GM12878 (cell line): ENCODE measurements at regions not wholly inside any gene's neighbourhood (a gene's known extent, or its start where the extent isn't known, plus 50 kb on each side); places are given as distances from the start of the nearest gene placed in this dataset.

Experiments
- ATAC-seq: fragments of 200-7000 bp; cut with Tn5 transposase; 3 replicates; pipeline ENCODE4 v1.9.1; 2020; ENCODE audit warnings: mild to moderate bottlenecking, moderate library complexity
- BruUV-seq: library from RNA; stranded (reverse); fragments of 400-500 nt; replicated peaks from 2 replicates; lab custom pipeline; 2021; lab: Mats Ljungman, UMichigan
- CTCF ChIA-PET: fragments of 300-600 bp; sonication (Branson Sonifier 250); formaldehyde crosslinking; extraction: SDS; loops from one replicate; lab custom pipeline; 2021; ENCODE audit warnings: inconsistent platforms; lab: Yijun Ruan, JAX
- POLR2A ChIA-PET: fragments of 350-600 bp; formaldehyde crosslinking; extraction: SDS; loops from one replicate; lab custom pipeline; 2021; ENCODE audit warnings: inconsistent platforms; lab: Charles Lee
- RAD21 ChIA-PET: fragments of 300-600 bp; sonication (Branson Sonifier 250); formaldehyde crosslinking; loops from one replicate; lab custom pipeline; 2023; ENCODE audit warnings: antibody characterized with exemption; ENCODE audit not compliant: unreplicated experiment; lab: Charles Lee
- SMC1A ChIA-PET: fragments of 300-600 bp; sonication (Branson Sonifier 250); formaldehyde crosslinking; loops from one replicate; lab custom pipeline; 2023; ENCODE audit not compliant: unreplicated experiment, uncharacterized antibody; lab: Charles Lee
- DNase-seq: peaks from one replicate; pipeline ENCODE4 v3.0.0-alpha.2; 2011; ENCODE audit warnings: low read depth, low spot score
- FAIRE-seq: peaks from 3 replicates; lab custom pipeline; 2011; peaks lifted over from hg19 to GRCh38; lab: Jason Lieb, UNC
- H2AFZ ChIP-seq: 2 replicates; pipeline ENCODE4 v1.6.0; 2011; ENCODE audit warnings: low read depth, low read length, control low read depth; ENCODE audit not compliant: control insufficient read depth
- H3K27ac ChIP-seq: 2 replicates; pipeline ENCODE4 v1.5.1; 2011; ENCODE audit warnings: control low read depth; ENCODE audit not compliant: control insufficient read depth, insufficient read depth
- H3K27me3 ChIP-seq, 2 experiments: replicated peaks in 1 of 2; 2 replicates each; pipeline versions ENCODE4 v1.6.0 to v1.6.1; 2011; ENCODE audit warnings: low read length in 1 of 2; ENCODE audit not compliant: control insufficient read depth in 2 of 2, insufficient read depth in 2 of 2
- H3K36me3 ChIP-seq, 2 experiments: 2 replicates each; pipeline ENCODE4 v1.5.1; 2011; ENCODE audit warnings: low read length in 1 of 2; ENCODE audit not compliant: control insufficient read depth in 2 of 2, insufficient read depth in 2 of 2
- H3K4me1 ChIP-seq: 2 replicates; pipeline ENCODE4 v1.6.1; 2011; ENCODE audit warnings: mild to moderate bottlenecking, low read length, moderate library complexity, mixed read lengths; ENCODE audit not compliant: control insufficient read depth, insufficient read depth
- H3K4me2 ChIP-seq: 2 replicates; pipeline ENCODE4 v1.6.0; 2011; ENCODE audit warnings: control low read depth; ENCODE audit not compliant: control insufficient read depth, insufficient read depth
- H3K4me3 ChIP-seq: fragments of 200-600 bp; sonication (generic); 2 replicates; pipeline ENCODE4 v1.5.1; 2016
- H3K79me2 ChIP-seq: 2 replicates; pipeline ENCODE4 v1.6.0; 2011; ENCODE audit warnings: low read length; ENCODE audit not compliant: control insufficient read depth, insufficient read depth
- H3K9ac ChIP-seq: 2 replicates; pipeline ENCODE4 v1.8.0; 2011; ENCODE audit warnings: low read length, control low read depth, mixed read lengths; ENCODE audit not compliant: control insufficient read depth, insufficient read depth
- H3K9me3 ChIP-seq: replicated peaks from 3 replicates; pipeline ENCODE4 v1.5.1; 2011; ENCODE audit warnings: mild to moderate bottlenecking, low read length; ENCODE audit not compliant: control insufficient read depth, insufficient read depth
- H4K20me1 ChIP-seq: 2 replicates; pipeline ENCODE4 v1.6.0; 2011; ENCODE audit not compliant: control insufficient read depth, insufficient read depth
- JUND ChIP-seq: IDR thresholded peaks from 2 replicates; pipeline ENCODE4 v1.6.1; 2012; ENCODE audit warnings: low read depth, mild to moderate bottlenecking, low read length, improper control_type of control experiment, moderate library complexity
- MYC ChIP-seq: IDR thresholded peaks from 2 replicates; pipeline ENCODE4 v1.6.1; 2011; ENCODE audit warnings: mild to moderate bottlenecking, low read length, moderate library complexity, inconsistent platforms; ENCODE audit not compliant: insufficient read depth, insufficient replicate concordance, insufficient read length, severe bottlenecking
- SMAD5 ChIP-seq: IDR thresholded peaks from 2 replicates; pipeline ENCODE4 v1.6.1; 2016; ENCODE audit warnings: antibody characterized with exemption, low read depth
- WGBS: methylation state at CpG from one replicate; pipeline ENCODE4 v1.1.6; 2016; ENCODE audit warnings: low lambda C conversion rate; ENCODE audit not compliant: insufficient replicate concordance, insufficient coverage; ENCODE audit errors: missing lambda C conversion rate; 5-methylcytosine and 5-hydroxymethylcytosine counted together
- in situ Hi-C: fragments of 300-500 bp; cut with MboI; formaldehyde crosslinking; loops from 9 replicates; pipeline ENCODE4 v1.14.3; 2018; ENCODE audit warnings: mixed read lengths
- intact Hi-C: fragments of 100-400 bp; cut with micrococcal nuclease; formaldehyde crosslinking; loops from one replicate; pipeline ENCODE4 v1.14.2; 2022; ENCODE audit not compliant: unreplicated experiment
- TF ChIP-seq, protein P1 (sequence below): fragments of 450-650 bp; IDR thresholded peaks from 2 replicates; pipeline ENCODE4 v1.6.1; 2017; ENCODE audit warnings: low read depth, mild to moderate bottlenecking, moderate library complexity
- TF ChIP-seq, protein P2 (sequence below): IDR thresholded peaks from 2 replicates; pipeline ENCODE4 v1.6.1; 2012; ENCODE audit warnings: low read depth, low read length, improper control_type of control experiment
- TF ChIP-seq, protein P3 (sequence below): fragments of 450-650 bp; IDR thresholded peaks from 2 replicates; pipeline ENCODE4 v1.6.1; 2017; ENCODE audit warnings: mild to moderate bottlenecking, moderate library complexity

DNA sequence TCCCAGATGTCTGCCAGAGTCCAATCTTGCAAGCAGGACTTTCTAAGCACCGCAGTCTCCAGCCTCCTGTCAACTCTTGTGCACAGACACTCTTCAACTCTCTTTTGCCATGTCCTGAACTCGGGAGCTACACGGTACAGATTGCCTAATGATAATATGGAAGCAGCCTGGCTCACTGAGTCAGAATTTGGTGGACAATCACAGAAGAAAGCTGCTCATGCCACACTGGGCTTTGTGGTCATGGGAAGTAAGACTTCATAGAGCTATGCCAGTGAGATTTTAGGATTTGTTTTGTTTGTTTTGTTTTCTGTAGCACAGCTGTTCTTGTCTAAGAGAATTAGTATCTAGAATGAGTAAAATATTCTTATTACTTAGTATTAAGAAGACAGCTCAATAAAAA, 144.1 kb upstream of the PRSS58 start:
- Histone ChIP-seq H3K79me2 (no peaks in the 10 kb centered on the region), H3K4me3 (no peak overlapping the region), H3K9me3 (no peaks in the 10 kb centered on the region), H3K4me2 (no peak overlapping the region), H3K4me1 (no peaks in the 10 kb centered on the region), H2AFZ (no peak overlapping the region), H4K20me1 (no peaks in the 10 kb centered on the region), H3K27ac (no peak overlapping the region), H3K9ac (no peak overlapping the region), H3K36me3 (no peaks in the 10 kb centered on the region), H3K27me3 (peaks cover 0 to 3% of the 10 kb centered on the region in 2 experiments; a peak in 2 of 4 replicates)
- ChIA-PET RAD21 (no interaction called here), CTCF (no interaction called here), POLR2A (no interaction called here), SMC1A (no interaction called here)
- intact Hi-C loops, result no loop called here
- DNase-seq, result no peak
- TF ChIP-seq, protein P1, sequence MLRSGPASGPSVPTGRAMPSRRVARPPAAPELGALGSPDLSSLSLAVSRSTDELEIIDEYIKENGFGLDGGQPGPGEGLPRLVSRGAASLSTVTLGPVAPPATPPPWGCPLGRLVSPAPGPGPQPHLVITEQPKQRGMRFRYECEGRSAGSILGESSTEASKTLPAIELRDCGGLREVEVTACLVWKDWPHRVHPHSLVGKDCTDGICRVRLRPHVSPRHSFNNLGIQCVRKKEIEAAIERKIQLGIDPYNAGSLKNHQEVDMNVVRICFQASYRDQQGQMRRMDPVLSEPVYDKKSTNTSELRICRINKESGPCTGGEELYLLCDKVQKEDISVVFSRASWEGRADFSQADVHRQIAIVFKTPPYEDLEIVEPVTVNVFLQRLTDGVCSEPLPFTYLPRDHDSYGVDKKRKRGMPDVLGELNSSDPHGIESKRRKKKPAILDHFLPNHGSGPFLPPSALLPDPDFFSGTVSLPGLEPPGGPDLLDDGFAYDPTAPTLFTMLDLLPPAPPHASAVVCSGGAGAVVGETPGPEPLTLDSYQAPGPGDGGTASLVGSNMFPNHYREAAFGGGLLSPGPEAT, result no peak
- TF ChIP-seq SMAD5 (no peak), JUND (no peak), MYC (no peak)
- TF ChIP-seq, protein P2, sequence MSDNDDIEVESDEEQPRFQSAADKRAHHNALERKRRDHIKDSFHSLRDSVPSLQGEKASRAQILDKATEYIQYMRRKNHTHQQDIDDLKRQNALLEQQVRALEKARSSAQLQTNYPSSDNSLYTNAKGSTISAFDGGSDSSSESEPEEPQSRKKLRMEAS, result no peak
- TF ChIP-seq, protein P3, sequence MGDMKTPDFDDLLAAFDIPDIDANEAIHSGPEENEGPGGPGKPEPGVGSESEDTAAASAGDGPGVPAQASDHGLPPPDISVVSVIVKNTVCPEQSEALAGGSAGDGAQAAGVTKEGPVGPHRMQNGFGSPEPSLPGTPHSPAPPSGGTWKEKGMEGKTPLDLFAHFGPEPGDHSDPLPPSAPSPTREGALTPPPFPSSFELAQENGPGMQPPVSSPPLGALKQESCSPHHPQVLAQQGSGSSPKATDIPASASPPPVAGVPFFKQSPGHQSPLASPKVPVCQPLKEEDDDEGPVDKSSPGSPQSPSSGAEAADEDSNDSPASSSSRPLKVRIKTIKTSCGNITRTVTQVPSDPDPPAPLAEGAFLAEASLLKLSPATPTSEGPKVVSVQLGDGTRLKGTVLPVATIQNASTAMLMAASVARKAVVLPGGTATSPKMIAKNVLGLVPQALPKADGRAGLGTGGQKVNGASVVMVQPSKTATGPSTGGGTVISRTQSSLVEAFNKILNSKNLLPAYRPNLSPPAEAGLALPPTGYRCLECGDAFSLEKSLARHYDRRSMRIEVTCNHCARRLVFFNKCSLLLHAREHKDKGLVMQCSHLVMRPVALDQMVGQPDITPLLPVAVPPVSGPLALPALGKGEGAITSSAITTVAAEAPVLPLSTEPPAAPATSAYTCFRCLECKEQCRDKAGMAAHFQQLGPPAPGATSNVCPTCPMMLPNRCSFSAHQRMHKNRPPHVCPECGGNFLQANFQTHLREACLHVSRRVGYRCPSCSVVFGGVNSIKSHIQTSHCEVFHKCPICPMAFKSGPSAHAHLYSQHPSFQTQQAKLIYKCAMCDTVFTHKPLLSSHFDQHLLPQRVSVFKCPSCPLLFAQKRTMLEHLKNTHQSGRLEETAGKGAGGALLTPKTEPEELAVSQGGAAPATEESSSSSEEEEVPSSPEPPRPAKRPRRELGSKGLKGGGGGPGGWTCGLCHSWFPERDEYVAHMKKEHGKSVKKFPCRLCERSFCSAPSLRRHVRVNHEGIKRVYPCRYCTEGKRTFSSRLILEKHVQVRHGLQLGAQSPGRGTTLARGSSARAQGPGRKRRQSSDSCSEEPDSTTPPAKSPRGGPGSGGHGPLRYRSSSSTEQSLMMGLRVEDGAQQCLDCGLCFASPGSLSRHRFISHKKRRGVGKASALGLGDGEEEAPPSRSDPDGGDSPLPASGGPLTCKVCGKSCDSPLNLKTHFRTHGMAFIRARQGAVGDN, result no peak
- no TSS peak for BruUV-seq
- no peak for FAIRE-seq
- no peak for ATAC-seq
- 27% methylated on average over 3 of the region's 3 CpGs for WGBS
- in situ Hi-C loops, result no loop called here
